Gastrocnemius medialis (tissue), 4 donors: ENCODE measurements at regions not wholly inside any gene's neighbourhood (a gene's known extent, or its start where the extent isn't known, plus 50 kb on each side); places are given as distances from the start of the nearest gene placed in this dataset.

Experiments used
- ATAC-seq, 2 donors: fragments of 150-250 bp; one replicate each; pipeline ENCODE4 v1.9.1; 2016
- DNase-seq, 2 donors: peaks; one replicate each; pipeline ENCODE4 v3.0.0-alpha.2; 2019
- H3K27ac ChIP-seq, 4 donors: fragments of 200-600 bp; sonication (generic); 1 replicate in 1 of 4; 2 replicates in 3 of 4; pipeline ENCODE4 v1.5.1; 2016 to 2018; ENCODE audit warnings: mild to moderate bottlenecking in 2 of 4, moderate library complexity in 1 of 4
- H3K27me3 ChIP-seq, 3 donors: fragments of 200-600 bp; sonication (generic) in 2 of 3; 1 replicate in 1 of 3; 2 replicates in 2 of 3; pipeline versions ENCODE4 v1.5.1 to v1.6.0; 2016 to 2019; ENCODE audit warnings: mild to moderate bottlenecking in 1 of 3, moderate library complexity in 1 of 3
- H3K36me3 ChIP-seq, 2 donors: fragments of 200-600 bp; sonication (generic) in 1 of 2; one replicate each; pipeline ENCODE4 v1.5.1; 2017 to 2018
- H3K4me1 ChIP-seq, 2 donors: fragments of 200-600 bp; sonication (generic) in 1 of 2; one replicate each; pipeline ENCODE4 v1.5.1; 2016 to 2017; ENCODE audit warnings: mild to moderate bottlenecking in 2 of 2
- H3K4me3 ChIP-seq, 4 donors: fragments of 200-600 bp; sonication (generic) in 3 of 4; 1 replicate in 1 of 4; 2 replicates in 3 of 4; pipeline ENCODE4 v1.5.1; 2016 to 2019; ENCODE audit warnings: mild to moderate bottlenecking in 2 of 4
- H3K9me3 ChIP-seq, 3 donors: fragments of 200-600 bp; sonication (generic) in 2 of 3; 1 replicate in 1 of 3; 2 replicates in 2 of 3; pipeline ENCODE4 v1.5.1; 2016 to 2019
- CTCF ChIP-seq, 5 experiments: fragments of 450-650 bp in 3 of 5; fragments of 200-600 bp in 2 of 5; sonication (generic) in 2 of 5; IDR thresholded peaks in 4 of 5; conservative IDR thresholded peaks in 1 of 5; 1 replicate in 4 of 5; 2 replicates in 1 of 5; pipeline ENCODE4 v1.5.1; 2016 to 2019; ENCODE audit warnings: antibody characterized with exemption in 5 of 5, mild to moderate bottlenecking in 3 of 5, moderate library complexity in 3 of 5
- POLR2A ChIP-seq, 2 donors: fragments of 450-650 bp; IDR thresholded peaks; one replicate each; pipeline ENCODE4 v1.6.1; 2017; ENCODE audit warnings: antibody characterized with exemption in 2 of 2, mild to moderate bottlenecking in 2 of 2, moderate library complexity in 2 of 2
- in situ Hi-C, 4 donors: fragments of 200-750 bp; cut with MboI; loops; one replicate each; pipeline versions ENCODE4 v1.15.0 to v1.8.0; 2017; ENCODE audit warnings: low sequenced_read_pairs in 4 of 4
- intact Hi-C: fragments of 100-400 bp; cut with DNase I; formaldehyde crosslinking; loops from one replicate; pipeline ENCODE4 v1.15.1; 2023; ENCODE audit warnings: low total_unique reads

GRCh38 chr2:122743021-122743675, 987.7 kb downstream of the TSN start:
- no peak for TF ChIP-seq CTCF (IDR thresholded peaks at IDR 0.05 in 4 of 5, conservative IDR thresholded peaks at IDR 0.05 in 1 of 5)
- TF ChIP-seq POLR2A (IDR thresholded peaks at IDR 0.05), result no peak
- Histone ChIP-seq H3K36me3 (no peaks in the 10 kb centered on the region), H3K4me1 (no peaks in the 10 kb centered on the region), H3K27ac (no peak overlapping the region), H3K4me3 (no peak overlapping the region), H3K9me3 (no peaks in the 10 kb centered on the region), H3K27me3 (no peaks in the 10 kb centered on the region)
- intact Hi-C loops, result no loop called here
- DNase-seq (no peak), ATAC-seq (no peak)
- in situ Hi-C loops, result no loop called here

GRCh38 chr2:122745603-122746002, 990.2 kb downstream of the TSN start:
- Histone ChIP-seq H3K36me3 (no peaks in the 10 kb centered on the region), H3K4me1 (no peaks in the 10 kb centered on the region), H3K27ac (no peak overlapping the region), H3K9me3 (no peaks in the 10 kb centered on the region), H3K4me3 (no peak overlapping the region), H3K27me3 (no peaks in the 10 kb centered on the region)
- in situ Hi-C loops (no loop called here), intact Hi-C loops (no loop called here)
- ATAC-seq (no peak), DNase-seq (no peak)
- TF ChIP-seq CTCF (IDR thresholded peaks at IDR 0.05 in 4 of 5, conservative IDR thresholded peaks at IDR 0.05 in 1 of 5), result no peak
- TF ChIP-seq POLR2A (IDR thresholded peaks at IDR 0.05), result no peak

GRCh38 chr2:122747670-122748069, 992.2 kb downstream of the TSN start:
- H3K9me3 ChIP-seq, result no peaks in the 10 kb centered on the region
- DNase-seq (no peak), ATAC-seq (no peak)
- in situ Hi-C loops (no loop called here), intact Hi-C loops (no loop called here)
- TF ChIP-seq CTCF (IDR thresholded peaks at IDR 0.05 in 4 of 5, conservative IDR thresholded peaks at IDR 0.05 in 1 of 5) (no peak), POLR2A (IDR thresholded peaks at IDR 0.05) (no peak)
- no peaks in the 10 kb centered on the region for H3K27me3 ChIP-seq
- H3K36me3 ChIP-seq, result no peaks in the 10 kb centered on the region
- no peak overlapping the region for H3K27ac ChIP-seq
- no peaks in the 10 kb centered on the region for H3K4me1 ChIP-seq
- no peak overlapping the region for H3K4me3 ChIP-seq

- ATAC-seq, result no peak
- in situ Hi-C loops, result no loop called here
- no peak for TF ChIP-seq POLR2A (IDR thresholded peaks at IDR 0.05)
- no peak for TF ChIP-seq CTCF (IDR thresholded peaks at IDR 0.05 in 4 of 5, conservative IDR thresholded peaks at IDR 0.05 in 1 of 5)
Measured at GRCh38 chr2:122748552-122749011, 993.1 kb downstream of the TSN start.

GRCh38 chr2:122749405-122749804, 994.0 kb downstream of the TSN start:
- TF ChIP-seq POLR2A (IDR thresholded peaks at IDR 0.05) (no peak), CTCF (IDR thresholded peaks at IDR 0.05 in 4 of 5, conservative IDR thresholded peaks at IDR 0.05 in 1 of 5) (no peak)
- DNase-seq (no peak), ATAC-seq (no peak)
- H3K9me3 ChIP-seq, result no peaks in the 10 kb centered on the region
- H3K4me1 ChIP-seq, result no peaks in the 10 kb centered on the region
- in situ Hi-C loops (no loop called here), intact Hi-C loops (no loop called here)
- no peaks in the 10 kb centered on the region for H3K27me3 ChIP-seq
- H3K36me3 ChIP-seq, result no peaks in the 10 kb centered on the region
- no peak overlapping the region for H3K4me3 ChIP-seq
- H3K27ac ChIP-seq, result no peak overlapping the region

More at GRCh38 chr2:122748552-122749011, 993.1 kb downstream of the TSN start:
- intact Hi-C loops, result no loop called here
- Histone ChIP-seq H3K36me3 (no peaks in the 10 kb centered on the region), H3K27ac (no peak overlapping the region), H3K4me3 (no peak overlapping the region), H3K4me1 (no peaks in the 10 kb centered on the region), H3K27me3 (no peaks in the 10 kb centered on the region), H3K9me3 (no peaks in the 10 kb centered on the region)
- no peak for DNase-seq
